BE2C (cell line): ENCODE measurements at regions not wholly inside any gene's neighbourhood (a gene's known extent, or its start where the extent isn't known, plus 50 kb on each side); places are given as distances from the start of the nearest gene placed in this dataset.

Experiments
- DNase-seq: peaks from one replicate; pipeline ENCODE4 v3.0.0-alpha.2; 2020
- H3K27me3 ChIP-seq: fragments of 250-450 bp; sonication (Bioruptor Pico); 2 replicates; pipeline ENCODE4 v1.5.1; 2020; ENCODE audit warnings: mild to moderate bottlenecking
- H3K36me3 ChIP-seq: fragments of 250-450 bp; sonication (Bioruptor Pico); 2 replicates; pipeline ENCODE4 v1.5.1; 2020; ENCODE audit warnings: mild to moderate bottlenecking
- H3K4me1 ChIP-seq: fragments of 250-450 bp; sonication (Bioruptor Pico); 2 replicates; pipeline ENCODE4 v1.5.1; 2020
- H3K4me3 ChIP-seq: 2 replicates; pipeline ENCODE4 v1.5.1; 2011; ENCODE audit warnings: low read depth, low read length
- H3K9me3 ChIP-seq: fragments of 250-450 bp; sonication (Bioruptor Pico); 2 replicates; pipeline ENCODE4 v1.5.1; 2020
- CTCF ChIP-seq: IDR thresholded peaks from 2 replicates; pipeline ENCODE4 v1.5.1; 2012; ENCODE audit warnings: mild to moderate bottlenecking, low read depth, low read length

- no peaks in the 10 kb centered on the region for H3K27me3 ChIP-seq
- no peaks in the 10 kb centered on the region for H3K9me3 ChIP-seq
- DNase-seq, result no peak
- H3K4me1 ChIP-seq, result no peaks in the 10 kb centered on the region
- H3K4me3 ChIP-seq, result no peak overlapping the region
- TF ChIP-seq CTCF, result no peak
- no peaks in the 10 kb centered on the region for H3K36me3 ChIP-seq
Observed at GRCh38 chr18:66951750-66952149, 347.9 kb upstream of the CDH19 start.

- no peak for DNase-seq
- Histone ChIP-seq H3K27me3 (no peaks in the 10 kb centered on the region), H3K4me1 (no peaks in the 10 kb centered on the region), H3K4me3 (no peak overlapping the region), H3K36me3 (no peaks in the 10 kb centered on the region), H3K9me3 (no peaks in the 10 kb centered on the region)
- TF ChIP-seq CTCF, result no peak
Observed at GRCh38 chr18:66949419-66949818, 345.5 kb upstream of the CDH19 start.

- no peaks in the 10 kb centered on the region for H3K27me3 ChIP-seq
- H3K9me3 ChIP-seq, result no peaks in the 10 kb centered on the region
- no peaks in the 10 kb centered on the region for H3K4me1 ChIP-seq
- DNase-seq, result no peak
- no peaks in the 10 kb centered on the region for H3K36me3 ChIP-seq
- no peak overlapping the region for H3K4me3 ChIP-seq
- TF ChIP-seq CTCF, result no peak
Observed at GRCh38 chr18:66937546-66937945, 333.7 kb upstream of the CDH19 start.

DNA sequence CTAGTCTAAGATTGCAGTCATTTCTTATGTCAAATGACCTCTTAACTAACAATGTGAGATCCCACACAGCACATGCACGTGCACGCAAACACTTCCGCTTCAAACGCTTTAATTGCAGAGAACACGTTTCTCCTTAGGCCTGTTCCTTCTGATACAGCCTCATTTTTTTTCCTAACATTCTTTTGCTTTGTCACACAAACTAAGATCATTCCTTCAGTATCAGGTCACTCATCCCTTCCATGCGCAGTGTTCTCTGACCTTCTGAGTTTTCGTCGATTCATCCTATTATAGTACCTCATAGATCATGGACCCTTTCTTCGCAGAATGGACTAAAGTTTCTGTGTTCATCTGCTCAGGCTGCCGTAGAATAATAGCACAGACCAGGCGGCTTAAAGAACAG lies 327.1 kb upstream of the CDH19 start:
- TF ChIP-seq CTCF, result no peak
- no peaks in the 10 kb centered on the region for H3K4me1 ChIP-seq
- no peaks in the 10 kb centered on the region for H3K9me3 ChIP-seq
- no peaks in the 10 kb centered on the region for H3K27me3 ChIP-seq
- no peak for DNase-seq
- H3K36me3 ChIP-seq, result no peaks in the 10 kb centered on the region
- H3K4me3 ChIP-seq, result no peak overlapping the region

- Histone ChIP-seq H3K4me3 (no peak overlapping the region), H3K36me3 (no peaks in the 10 kb centered on the region), H3K27me3 (no peaks in the 10 kb centered on the region), H3K4me1 (no peaks in the 10 kb centered on the region), H3K9me3 (no peaks in the 10 kb centered on the region)
- DNase-seq, result no peak
- TF ChIP-seq CTCF, result no peak
Observed at GRCh38 chr18:66916834-66917233, 312.9 kb upstream of the CDH19 start.

DNA sequence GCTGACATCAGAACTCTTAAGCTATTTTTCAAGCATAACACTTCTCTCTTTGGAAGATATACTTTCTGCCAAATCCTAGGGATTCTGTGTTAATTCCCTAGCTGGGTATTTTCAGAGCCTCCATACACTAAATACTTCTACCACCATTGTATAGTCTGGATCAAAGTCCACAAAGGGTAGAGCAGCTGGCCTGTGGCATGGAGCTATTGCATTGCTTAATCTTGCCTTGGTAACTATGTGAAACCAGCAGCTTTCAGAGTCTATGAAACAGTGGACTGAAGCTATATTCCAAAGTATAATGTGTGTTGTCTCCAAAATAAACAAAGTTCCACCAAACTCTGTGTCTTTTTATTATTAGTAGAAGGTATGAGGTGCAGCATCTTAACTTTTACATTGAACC lies 296.9 kb upstream of the CDH19 start:
- DNase-seq, result no peak
- no peaks in the 10 kb centered on the region for H3K4me1 ChIP-seq

More for the DNA sequence above, 296.9 kb upstream of the CDH19 start:
- no peak for TF ChIP-seq CTCF
- no peaks in the 10 kb centered on the region for H3K9me3 ChIP-seq
- no peaks in the 10 kb centered on the region for H3K27me3 ChIP-seq
- H3K36me3 ChIP-seq, result no peaks in the 10 kb centered on the region
- H3K4me3 ChIP-seq, result no peak overlapping the region
